ENCODE measurements at regions not wholly inside any gene's neighbourhood (a gene's known extent, or its start where the extent isn't known, plus 50 kb on each side); places are given as distances from the start of the nearest gene placed in this dataset.

DNA sequence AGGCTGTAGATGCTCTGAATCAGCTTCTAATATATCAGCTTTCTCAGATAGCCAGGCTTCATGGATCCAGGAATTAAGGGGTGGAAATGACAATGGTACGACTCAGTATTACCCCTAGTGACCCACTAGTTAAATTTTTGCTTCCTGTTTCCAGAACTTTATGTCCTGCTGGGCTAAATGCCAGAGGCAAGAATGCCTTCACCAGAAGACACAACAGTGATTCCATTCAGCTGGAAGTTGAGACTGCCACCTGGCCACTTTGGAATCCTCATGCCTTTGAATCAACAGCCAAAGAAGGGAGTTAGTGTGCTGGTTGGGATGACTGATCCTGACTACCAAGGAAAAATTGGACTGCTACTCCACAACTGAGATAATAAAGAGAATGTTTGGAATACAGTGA lies 239.1 kb downstream of the ASXL3 start:
- no peak for TF ChIP-seq EZH2 (IDR thresholded peaks at IDR 0.05; ENCODE audit: borderline replicate concordance)
- TF ChIP-seq, protein P1, sequence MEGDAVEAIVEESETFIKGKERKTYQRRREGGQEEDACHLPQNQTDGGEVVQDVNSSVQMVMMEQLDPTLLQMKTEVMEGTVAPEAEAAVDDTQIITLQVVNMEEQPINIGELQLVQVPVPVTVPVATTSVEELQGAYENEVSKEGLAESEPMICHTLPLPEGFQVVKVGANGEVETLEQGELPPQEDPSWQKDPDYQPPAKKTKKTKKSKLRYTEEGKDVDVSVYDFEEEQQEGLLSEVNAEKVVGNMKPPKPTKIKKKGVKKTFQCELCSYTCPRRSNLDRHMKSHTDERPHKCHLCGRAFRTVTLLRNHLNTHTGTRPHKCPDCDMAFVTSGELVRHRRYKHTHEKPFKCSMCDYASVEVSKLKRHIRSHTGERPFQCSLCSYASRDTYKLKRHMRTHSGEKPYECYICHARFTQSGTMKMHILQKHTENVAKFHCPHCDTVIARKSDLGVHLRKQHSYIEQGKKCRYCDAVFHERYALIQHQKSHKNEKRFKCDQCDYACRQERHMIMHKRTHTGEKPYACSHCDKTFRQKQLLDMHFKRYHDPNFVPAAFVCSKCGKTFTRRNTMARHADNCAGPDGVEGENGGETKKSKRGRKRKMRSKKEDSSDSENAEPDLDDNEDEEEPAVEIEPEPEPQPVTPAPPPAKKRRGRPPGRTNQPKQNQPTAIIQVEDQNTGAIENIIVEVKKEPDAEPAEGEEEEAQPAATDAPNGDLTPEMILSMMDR (IDR thresholded peaks at IDR 0.05; ENCODE audit: poor library complexity) = no peak

All from hepatocyte (in vitro differentiated cells).